Progenitor cell of endocrine pancreas (in vitro differentiated cells): ENCODE measurements at regions not wholly inside any gene's neighbourhood (a gene's known extent, or its start where the extent isn't known, plus 50 kb on each side); places are given as distances from the start of the nearest gene placed in this dataset.

Source experiments
- DNase-seq: peaks from one replicate; pipeline ENCODE4 v3.0.0; 2021; ENCODE audit warnings: low spot score; ENCODE audit not compliant: unreplicated experiment
- H3K27ac Mint-ChIP-seq: 2 replicates; pipeline ENCODE4 v1.8.0; 2021; ENCODE audit warnings: mild to moderate bottlenecking, moderate library complexity, mixed read lengths
- H3K27me3 Mint-ChIP-seq: 2 replicates; pipeline ENCODE4 v1.8.0; 2021; ENCODE audit warnings: mixed read lengths
- H3K36me3 Mint-ChIP-seq: 2 replicates; pipeline ENCODE4 v1.8.0; 2022; ENCODE audit warnings: mixed read lengths; ENCODE audit not compliant: insufficient read depth
- H3K4me1 Mint-ChIP-seq: 2 replicates; pipeline ENCODE4 v1.8.0; 2021; ENCODE audit warnings: low read depth, mixed read lengths
- H3K4me3 Mint-ChIP-seq: 2 replicates; pipeline ENCODE4 v1.8.0; 2021; ENCODE audit warnings: low read depth, mild to moderate bottlenecking, moderate library complexity, mixed read lengths
- H3K9me3 Mint-ChIP-seq: 2 replicates; pipeline ENCODE4 v1.8.0; 2021; ENCODE audit warnings: low read depth, mixed read lengths
- TF ChIP-seq, protein P1 (sequence below): fragments of 200-600 bp; sonication (generic); IDR thresholded peaks from one replicate; pipeline ENCODE4 v1.5.0; 2021; ENCODE audit warnings: antibody characterized with exemption, mild to moderate bottlenecking; ENCODE audit not compliant: unreplicated experiment

DNA sequence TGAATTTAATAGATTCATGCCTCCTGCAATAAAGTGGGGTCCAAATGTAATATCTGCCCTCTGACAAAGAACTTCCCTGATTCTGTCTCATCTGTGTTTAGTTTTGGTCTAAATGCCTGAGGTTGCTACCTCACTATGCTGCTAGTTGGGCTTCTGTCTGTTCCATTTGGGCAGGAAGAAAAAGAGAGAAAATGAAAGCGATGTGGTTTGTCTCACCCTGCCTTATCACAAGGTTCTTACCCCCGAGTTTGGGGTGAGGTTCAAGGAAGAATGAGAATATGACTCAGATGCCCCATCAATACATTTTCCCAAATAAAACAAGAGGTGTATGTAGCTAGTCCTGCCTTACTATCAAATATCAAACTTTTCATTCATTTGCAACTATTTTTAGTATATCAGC lies 132.1 kb upstream of the MTAP start:
- TF ChIP-seq, protein P1, sequence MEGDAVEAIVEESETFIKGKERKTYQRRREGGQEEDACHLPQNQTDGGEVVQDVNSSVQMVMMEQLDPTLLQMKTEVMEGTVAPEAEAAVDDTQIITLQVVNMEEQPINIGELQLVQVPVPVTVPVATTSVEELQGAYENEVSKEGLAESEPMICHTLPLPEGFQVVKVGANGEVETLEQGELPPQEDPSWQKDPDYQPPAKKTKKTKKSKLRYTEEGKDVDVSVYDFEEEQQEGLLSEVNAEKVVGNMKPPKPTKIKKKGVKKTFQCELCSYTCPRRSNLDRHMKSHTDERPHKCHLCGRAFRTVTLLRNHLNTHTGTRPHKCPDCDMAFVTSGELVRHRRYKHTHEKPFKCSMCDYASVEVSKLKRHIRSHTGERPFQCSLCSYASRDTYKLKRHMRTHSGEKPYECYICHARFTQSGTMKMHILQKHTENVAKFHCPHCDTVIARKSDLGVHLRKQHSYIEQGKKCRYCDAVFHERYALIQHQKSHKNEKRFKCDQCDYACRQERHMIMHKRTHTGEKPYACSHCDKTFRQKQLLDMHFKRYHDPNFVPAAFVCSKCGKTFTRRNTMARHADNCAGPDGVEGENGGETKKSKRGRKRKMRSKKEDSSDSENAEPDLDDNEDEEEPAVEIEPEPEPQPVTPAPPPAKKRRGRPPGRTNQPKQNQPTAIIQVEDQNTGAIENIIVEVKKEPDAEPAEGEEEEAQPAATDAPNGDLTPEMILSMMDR, result no peak
- Mint-ChIP-seq H3K27ac (no peak overlapping the region), H3K36me3 (no peaks in the 10 kb centered on the region), H3K9me3 (no peaks in the 10 kb centered on the region), H3K4me1 (peaks cover 11% of the 10 kb centered on the region), H3K4me3 (no peak overlapping the region), H3K27me3 (no peaks in the 10 kb centered on the region)
- no peak for DNase-seq

DNA sequence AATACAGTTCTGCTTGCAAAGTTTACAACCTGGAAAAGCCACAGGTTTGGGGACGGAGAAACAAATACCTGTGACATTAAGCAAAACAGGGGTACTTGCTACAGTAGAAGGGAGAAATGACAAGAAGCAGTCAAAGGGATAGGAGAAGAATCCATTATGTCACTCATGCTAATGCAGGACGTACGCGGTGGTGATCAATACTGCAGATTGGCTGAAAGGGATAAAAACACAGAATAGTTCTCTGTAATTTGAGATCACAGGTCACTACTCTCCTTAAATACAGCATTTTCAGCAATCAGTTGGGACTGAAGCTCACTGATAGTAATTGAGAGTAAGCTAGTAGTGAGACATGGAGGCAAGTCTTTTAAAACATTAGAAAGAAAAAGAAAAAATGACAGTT lies 130.3 kb upstream of the MTAP start:
- Mint-ChIP-seq H3K4me3 (no peak overlapping the region), H3K36me3 (no peaks in the 10 kb centered on the region), H3K27me3 (no peaks in the 10 kb centered on the region), H3K27ac (no peak overlapping the region), H3K9me3 (no peaks in the 10 kb centered on the region), H3K4me1 (peaks cover 11% of the 10 kb centered on the region)
- no peak for DNase-seq
- TF ChIP-seq, protein P1, result no peak

GRCh38 chr9:21672761-21673160 lies 129.7 kb upstream of the MTAP start:
- H3K9me3 Mint-ChIP-seq, result no peaks in the 10 kb centered on the region
- H3K4me1 Mint-ChIP-seq, result peaks cover 11% of the 10 kb centered on the region
- H3K27me3 Mint-ChIP-seq, result no peaks in the 10 kb centered on the region
- TF ChIP-seq, protein P1, result no peak
- DNase-seq, result no peak
- no peaks in the 10 kb centered on the region for H3K36me3 Mint-ChIP-seq
- H3K27ac Mint-ChIP-seq, result no peak overlapping the region
- H3K4me3 Mint-ChIP-seq, result no peak overlapping the region

GRCh38 chr9:21674894-21675293 lies 127.5 kb upstream of the MTAP start:
- H3K36me3 Mint-ChIP-seq, result no peaks in the 10 kb centered on the region
- no peak overlapping the region for H3K27ac Mint-ChIP-seq
- DNase-seq, result no peak
- H3K27me3 Mint-ChIP-seq, result no peaks in the 10 kb centered on the region
- H3K4me1 Mint-ChIP-seq, result peaks cover 7% of the 10 kb centered on the region
- no peaks in the 10 kb centered on the region for H3K9me3 Mint-ChIP-seq
- TF ChIP-seq, protein P1, result no peak
- H3K4me3 Mint-ChIP-seq, result no peak overlapping the region

DNA sequence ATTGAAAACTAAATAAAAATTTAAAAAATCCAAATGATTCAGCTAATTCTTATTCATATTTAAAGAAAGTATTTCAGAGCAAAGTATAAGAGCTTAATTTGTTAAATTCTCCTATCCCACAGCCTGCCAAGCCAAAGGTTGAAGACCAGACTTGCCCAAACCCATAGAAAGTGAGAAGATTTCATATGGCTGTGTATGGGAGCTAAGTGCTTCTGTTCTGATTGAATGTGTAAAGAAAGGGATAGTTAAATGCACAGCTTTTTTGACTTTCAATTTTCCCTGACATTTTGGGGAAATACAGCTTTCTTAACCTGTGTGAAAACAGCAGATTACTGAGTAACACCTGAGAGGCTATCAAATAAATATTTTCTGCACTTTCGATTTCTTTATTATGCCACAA lies 125.0 kb upstream of the MTAP start:
- TF ChIP-seq, protein P1, result no peak
- Mint-ChIP-seq H3K27ac (no peak overlapping the region), H3K4me1 (peaks cover 3% of the 10 kb centered on the region), H3K27me3 (no peaks in the 10 kb centered on the region), H3K4me3 (no peak overlapping the region), H3K36me3 (no peaks in the 10 kb centered on the region), H3K9me3 (no peaks in the 10 kb centered on the region)
- DNase-seq, result no peak
